RKO (cell line): ENCODE measurements at regions not wholly inside any gene's neighbourhood (a gene's known extent, or its start where the extent isn't known, plus 50 kb on each side); places are given as distances from the start of the nearest gene placed in this dataset.
"Not testable (repeated sequence)": the region's sequence is repeated elsewhere in the genome, so short reads cannot be mapped to it uniquely, and the experiment has no call there.

Experiments used
- DNase-seq: peaks from one replicate; pipeline ENCODE4 v3.0.0-alpha.2; 2016; ENCODE audit warnings: low spot score

- DNase-seq: not testable (repeated sequence)
Observed at GRCh38 chr18:15061289-15061896, 313.4 kb downstream of the ANKRD30B start.

- DNase-seq: not testable (repeated sequence)
Observed at GRCh38 chr18:15066434-15066833, 318.5 kb downstream of the ANKRD30B start.

- DNase-seq: not testable (repeated sequence)
Observed at GRCh38 chr18:15071311-15071710, 323.3 kb downstream of the ANKRD30B start.
